GM12864 (cell line): ENCODE measurements at regions not wholly inside any gene's neighbourhood (a gene's known extent, or its start where the extent isn't known, plus 50 kb on each side); places are given as distances from the start of the nearest gene placed in this dataset.

Experiments
- DNase-seq: peaks from one replicate; pipeline ENCODE4 v3.0.0-alpha.2; 2011; ENCODE audit warnings: low read depth
- H3K4me3 ChIP-seq: 2 replicates; pipeline ENCODE4 v1.5.1; 2011; ENCODE audit warnings: mild to moderate bottlenecking, low read depth, low read length, control low read depth
- CTCF ChIP-seq: IDR thresholded peaks from 2 replicates; pipeline ENCODE4 v1.5.1; 2011; ENCODE audit warnings: low read depth, mild to moderate bottlenecking, moderate library complexity, low read length, control low read depth, inconsistent platforms; ENCODE audit errors: missing control alignments

DNA sequence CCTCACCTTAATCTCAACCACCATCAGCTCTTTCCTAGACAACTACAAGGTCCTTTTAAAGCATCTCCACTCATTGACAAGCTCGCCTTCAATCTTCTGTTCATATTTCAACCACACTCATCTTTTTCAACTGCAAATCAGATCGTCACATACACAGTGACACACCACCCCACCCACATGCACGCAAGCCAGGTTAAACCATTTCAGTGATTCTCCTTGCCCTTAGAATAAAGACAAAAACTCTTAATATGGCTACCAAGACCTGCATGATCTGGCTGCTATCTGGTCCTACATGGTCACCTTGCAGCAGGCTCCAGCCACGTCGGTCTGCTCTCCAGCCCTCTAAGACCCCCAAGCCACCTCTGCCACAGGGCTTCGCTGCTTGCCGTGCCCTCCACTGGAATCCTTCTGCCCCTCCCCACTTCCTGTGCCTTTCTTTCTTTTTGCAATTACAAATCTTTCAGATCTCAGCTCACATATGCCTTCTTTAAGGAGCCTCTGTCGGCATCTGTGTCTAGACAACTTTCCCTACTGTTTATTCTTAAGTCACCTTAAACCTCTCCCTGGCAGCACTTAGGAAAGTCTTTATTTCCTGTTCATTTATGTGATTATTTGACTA lies 507.3 kb upstream of the ARID1B start:
- no peak overlapping the region for H3K4me3 ChIP-seq
- no peak for TF ChIP-seq CTCF
- DNase-seq = no peak

GRCh38 chr6:156268849-156269248 lies 508.3 kb upstream of the ARID1B start:
- TF ChIP-seq CTCF = no peak
- no peak overlapping the region for H3K4me3 ChIP-seq
- no peak for DNase-seq

DNA sequence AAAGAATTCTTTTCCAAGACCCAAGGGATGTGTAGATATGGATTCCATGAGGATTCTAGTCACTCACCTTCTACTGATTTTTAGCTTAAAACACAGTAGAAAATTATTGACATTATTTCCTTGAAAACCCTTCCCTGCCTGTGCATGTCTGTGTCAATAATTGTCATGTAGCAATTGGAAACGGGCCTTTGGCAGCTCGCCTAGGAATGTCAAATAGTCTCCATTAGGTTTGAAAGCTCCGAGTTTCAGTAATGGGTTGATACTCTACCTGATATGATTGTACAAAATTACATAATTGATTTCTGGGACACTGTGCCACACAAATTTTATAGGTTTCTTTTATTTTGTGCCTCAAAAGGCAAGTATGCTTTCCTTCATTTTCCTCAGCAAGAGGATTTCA lies 515.2 kb upstream of the ARID1B start:
- DNase-seq = no peak
- no peak for TF ChIP-seq CTCF
- no peak overlapping the region for H3K4me3 ChIP-seq

DNA sequence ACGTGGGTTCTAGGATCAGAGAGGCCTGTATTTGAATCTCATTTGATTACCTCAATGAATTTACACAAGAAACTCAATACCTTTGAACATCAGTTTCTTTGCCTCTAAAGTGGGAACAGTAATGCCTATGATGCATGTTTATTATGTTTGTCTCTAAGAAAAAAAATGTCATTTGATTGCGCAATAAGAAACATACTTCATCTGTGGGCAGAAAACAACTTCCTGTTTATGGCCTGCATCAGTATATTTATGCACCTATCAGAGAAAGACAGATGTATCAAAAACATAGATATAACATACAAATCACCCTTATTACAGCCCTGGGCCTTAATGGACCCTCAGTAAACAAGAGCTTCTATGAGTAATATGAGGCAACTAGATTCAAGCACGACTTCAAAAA lies 516.4 kb upstream of the ARID1B start:
- DNase-seq = no peak
- TF ChIP-seq CTCF = no peak

DNA sequence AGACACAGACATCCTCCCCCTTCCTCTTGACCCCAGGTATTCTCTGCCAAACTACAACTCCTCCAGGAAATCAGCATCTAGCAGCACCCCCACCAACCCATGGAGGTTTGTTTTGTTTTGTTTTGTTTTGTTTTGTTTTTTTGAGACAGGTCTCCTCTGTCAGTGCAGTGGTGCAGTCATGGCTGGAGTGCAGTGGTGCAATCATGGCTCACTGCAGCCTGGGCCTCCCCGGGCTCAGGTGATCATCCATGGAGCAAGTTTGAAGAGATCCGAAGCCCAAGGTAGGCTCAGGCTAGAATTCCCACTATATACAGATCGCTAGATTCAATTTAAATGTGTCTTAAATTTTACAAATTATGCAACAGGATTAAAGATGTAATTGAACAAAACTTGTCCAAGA lies 518.2 kb upstream of the ARID1B start:
- no peak overlapping the region for H3K4me3 ChIP-seq
- TF ChIP-seq CTCF = no peak
- DNase-seq = no peak

More for the DNA sequence above, 516.4 kb upstream of the ARID1B start:
- no peak overlapping the region for H3K4me3 ChIP-seq

DNA sequence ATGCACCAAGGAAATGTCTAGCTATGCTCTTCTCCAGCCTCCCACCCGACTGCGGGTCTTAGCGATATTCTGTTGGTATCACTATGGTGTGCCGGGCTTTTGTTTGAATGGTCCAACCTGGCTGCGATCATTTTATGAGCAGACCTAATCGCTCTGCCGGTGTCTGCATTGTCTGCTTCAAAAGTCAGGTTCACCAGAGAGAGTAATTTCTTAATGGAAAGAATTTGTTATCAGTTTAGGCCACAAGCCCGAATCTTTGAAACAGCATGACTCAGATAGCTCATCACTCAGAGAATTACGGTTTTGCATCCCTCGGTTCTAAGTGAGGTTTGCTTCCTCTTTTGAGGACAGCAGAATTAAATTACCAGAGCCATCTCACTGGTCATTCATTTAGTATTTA lies 521.0 kb upstream of the ARID1B start:
- no peak overlapping the region for H3K4me3 ChIP-seq
- TF ChIP-seq CTCF = no peak
- DNase-seq = no peak

DNA sequence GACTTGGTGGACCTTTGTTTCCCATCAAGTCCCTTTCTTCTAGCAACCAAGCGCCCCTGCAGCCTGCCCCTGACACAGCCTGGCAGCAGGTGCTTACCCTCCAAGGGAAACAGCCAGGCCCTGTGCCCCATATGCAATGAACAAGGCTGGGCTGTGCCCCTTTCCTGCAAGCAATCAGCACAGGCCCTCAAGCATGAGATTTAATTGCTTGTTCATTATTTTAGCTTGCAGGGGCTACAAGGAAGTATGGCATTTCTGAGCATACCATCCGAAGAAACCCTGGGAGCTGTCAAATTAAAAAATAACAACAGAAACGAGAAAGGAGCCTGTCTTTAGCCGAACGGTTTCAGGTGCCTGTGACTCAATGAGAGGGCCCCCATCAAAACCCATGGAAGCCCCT lies 522.9 kb upstream of the ARID1B start:
- TF ChIP-seq CTCF = no peak
- no peak for DNase-seq

More for the DNA sequence above, 522.9 kb upstream of the ARID1B start:
- H3K4me3 ChIP-seq = no peak overlapping the region
